K562 (cell line): ENCODE measurements at regions not wholly inside any gene's neighbourhood (a gene's known extent, or its start where the extent isn't known, plus 50 kb on each side); places are given as distances from the start of the nearest gene placed in this dataset.

ENCODE experiments used
- ATAC-seq: fragments of 200-7000 bp; cut with Tn5 transposase; 3 replicates; pipeline ENCODE4 v1.9.1; 2020; ENCODE audit warnings: moderate library complexity
- BruUV-seq: library from RNA; stranded (reverse); fragments of 400-500 nt; replicated peaks from 2 replicates; lab custom pipeline; 2021; lab: Mats Ljungman, UMichigan
- CTCF ChIA-PET: fragments of 300-600 bp; formaldehyde crosslinking; extraction: SDS; loops from one replicate; lab custom pipeline; 2021; ENCODE audit warnings: low intra/inter-chr PET ratio; lab: Yijun Ruan, JAX
- POLR2A ChIA-PET: fragments of 300-600, 350-650 bp; sonication (Branson Sonifier 250); formaldehyde crosslinking; extraction: SDS; loops from one replicate; lab custom pipeline; 2021; ENCODE audit warnings: antibody characterized with exemption, inconsistent platforms; lab: Yijun Ruan, JAX
- DNase-seq, 4 experiments: peaks; one replicate each; pipeline versions ENCODE4 v3.0.0 to v3.0.0-alpha.2; 2011 to 2018; ENCODE audit warnings: low spot score in 3 of 4, mixed read lengths in 3 of 4; ENCODE audit errors: extremely low read depth in 1 of 4
- FAIRE-seq: peaks from 2 replicates; lab custom pipeline; 2011; peaks lifted over from hg19 to GRCh38; lab: Jason Lieb, UNC
- H2AFZ ChIP-seq: 2 replicates; pipeline ENCODE4 v1.6.0; 2011; ENCODE audit warnings: low read depth, low read length, control low read depth, inconsistent platforms
- H3K27ac ChIP-seq: fragments of 200-600 bp; 3 replicates; pipeline ENCODE4 v1.8.0; 2011; ENCODE audit warnings: low read depth, mild to moderate bottlenecking, control low read depth, inconsistent platforms, low read length, moderate library complexity, mixed read lengths; ENCODE audit errors: extremely low read depth
- H3K27me3 ChIP-seq, 2 experiments: fragments of 300-600 bp in 1 of 2; 2 replicates in 1 of 2; 3 replicates in 1 of 2; pipeline versions ENCODE4 v1.6.0 to v1.8.0; 2011; ENCODE audit warnings: inconsistent platforms in 2 of 2, low read length in 2 of 2, mild to moderate bottlenecking in 1 of 2, mixed read lengths in 1 of 2, moderate library complexity in 1 of 2; ENCODE audit not compliant: control insufficient read depth in 2 of 2, insufficient read depth in 2 of 2
- H3K36me3 ChIP-seq: fragments of 300-600 bp; 3 replicates; pipeline ENCODE4 v1.8.0; 2011; ENCODE audit warnings: mild to moderate bottlenecking, low read length, inconsistent platforms; ENCODE audit not compliant: control insufficient read depth, insufficient read depth
- H3K4me1 ChIP-seq, 2 experiments: fragments of 200-600 bp in 1 of 2; replicated peaks in 1 of 2; 2 replicates in 1 of 2; 3 replicates in 1 of 2; pipeline versions ENCODE4 v1.5.1 to v1.8.0; 2011; ENCODE audit warnings: inconsistent platforms in 2 of 2, low read length in 2 of 2, mild to moderate bottlenecking in 1 of 2, mixed read lengths in 1 of 2, moderate library complexity in 1 of 2; ENCODE audit not compliant: control insufficient read depth in 2 of 2, insufficient read depth in 2 of 2
- H3K4me2 ChIP-seq: 2 replicates; pipeline ENCODE4 v1.6.1; 2011; ENCODE audit warnings: low read length, control low read depth, inconsistent platforms, mixed read lengths; ENCODE audit not compliant: insufficient read depth
- H3K4me3 ChIP-seq: fragments of 200-600 bp; sonication (generic), shearing (Covaris generic); 2 replicates; pipeline ENCODE4 v1.5.1; 2016; ENCODE audit warnings: control low read depth, inconsistent platforms
- H3K79me2 ChIP-seq: fragments of 200-600 bp; 3 replicates; pipeline ENCODE4 v1.8.0; 2011; ENCODE audit warnings: low read length, inconsistent platforms; ENCODE audit not compliant: control insufficient read depth, insufficient read depth
- H3K9ac ChIP-seq, 2 experiments: 2 replicates each; pipeline versions ENCODE4 v1.6.0 to v1.6.1; 2011; ENCODE audit warnings: low read depth in 2 of 2, low read length in 2 of 2, control low read depth in 1 of 2, inconsistent platforms in 1 of 2, mild to moderate bottlenecking in 1 of 2, mixed read lengths in 1 of 2; ENCODE audit not compliant: insufficient read depth in 1 of 2
- H3K9me1 ChIP-seq: one replicate; pipeline ENCODE4 v1.6.0; 2011; ENCODE audit warnings: inconsistent platforms, mild to moderate bottlenecking, low read length, moderate library complexity; ENCODE audit not compliant: control insufficient read depth, insufficient read depth
- H3K9me3 ChIP-seq: replicated peaks from 2 replicates; pipeline ENCODE4 v1.5.1; 2011; ENCODE audit warnings: low read depth, low read length, inconsistent platforms; ENCODE audit not compliant: control insufficient read depth, insufficient read depth
- H4K20me1 ChIP-seq: replicated peaks from 2 replicates; pipeline ENCODE4 v1.6.1; 2011; ENCODE audit warnings: low read length, inconsistent platforms, mixed read lengths; ENCODE audit not compliant: control insufficient read depth, insufficient read depth
- MEF2D ChIP-seq: conservative IDR thresholded peaks from 2 replicates; pipeline ENCODE4 v1.6.1; 2016; ENCODE audit warnings: low read depth, missing genetic modification characterization, missing compliant biosample characterization
- WGBS: fragments of 100-300 bp; shearing (Covaris generic); methylation state at CpG from one replicate; pipeline ENCODE4 v1.1.6; 2016; ENCODE audit warnings: low coverage, mixed read lengths; ENCODE audit not compliant: insufficient coverage; ENCODE audit errors: missing lambda C conversion rate; 5-methylcytosine and 5-hydroxymethylcytosine counted together
- in situ Hi-C: fragments of 300-500 bp; cut with MboI; formaldehyde crosslinking; loops from 4 replicates; pipeline ENCODE4 v1.15.0; 2018; ENCODE audit warnings: inconsistent platforms, mixed read lengths
- intact Hi-C: fragments of 100-400 bp; cut with micrococcal nuclease; formaldehyde crosslinking; loops from 2 replicates; pipeline ENCODE4 v1.14.2; 2022
- TF ChIP-seq, protein P1 (sequence below), 3 experiments: IDR thresholded peaks in 2 of 3; conservative IDR thresholded peaks in 1 of 3; 2 replicates each; pipeline ENCODE4 v1.5.1; 2011 to 2012; ENCODE audit warnings: low read length in 3 of 3, mild to moderate bottlenecking in 3 of 3, control low read depth in 2 of 3, improper control_type of control experiment in 1 of 3, inconsistent platforms in 1 of 3, low read depth in 1 of 3, mixed read lengths in 1 of 3, moderate library complexity in 1 of 3; ENCODE audit not compliant: insufficient read depth in 2 of 3

DNA sequence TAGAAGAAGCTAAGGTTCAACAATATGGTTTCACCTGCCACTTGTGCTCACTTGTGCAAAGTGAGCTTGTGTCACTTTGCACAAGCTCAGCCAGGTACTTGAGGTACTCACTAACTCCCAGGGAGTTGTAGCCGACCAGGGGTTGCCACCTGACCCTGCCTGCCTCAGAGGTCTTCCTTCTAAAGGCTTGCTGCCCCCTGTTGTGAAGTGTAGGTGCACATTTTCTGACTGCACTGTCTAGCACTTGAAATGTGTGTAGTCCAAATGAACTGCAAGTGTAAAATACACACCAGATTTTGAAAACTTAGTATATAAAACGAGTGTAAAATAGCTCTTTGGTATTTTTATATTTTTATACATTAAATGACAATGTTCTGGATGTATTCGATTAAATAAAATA, 230.8 kb downstream of the DLEU7 start:
- peak overlapping the region; percentile 80 for H3K27ac ChIP-seq
- peak overlapping the region; percentile 29; the same call in 1 of the 2 replicates for H2AFZ ChIP-seq
- ChIA-PET POLR2A (interaction anchor here (0.5 kb wide), 1 partner anchor 62 kb away, joined by 4 read pairs; no protein-coding TSS in a partner anchor), CTCF (no interaction called here)
- H4K20me1 ChIP-seq: no peaks in the 10 kb centered on the region
- peaks cover 3 to 36% of the 10 kb centered on the region in 2 experiments; a peak in 3 of 5 replicates for H3K4me1 ChIP-seq
- H3K4me2 ChIP-seq: no peak overlapping the region
- FAIRE-seq: peak; percentile 66
- H3K9me3 ChIP-seq: no peaks in the 10 kb centered on the region
- H3K27me3 ChIP-seq: no peaks in the 10 kb centered on the region
- 10% methylated on average over 3 of the region's 3 CpGs for WGBS
- no peak overlapping the region for H3K4me3 ChIP-seq
- TF ChIP-seq, protein P1, sequence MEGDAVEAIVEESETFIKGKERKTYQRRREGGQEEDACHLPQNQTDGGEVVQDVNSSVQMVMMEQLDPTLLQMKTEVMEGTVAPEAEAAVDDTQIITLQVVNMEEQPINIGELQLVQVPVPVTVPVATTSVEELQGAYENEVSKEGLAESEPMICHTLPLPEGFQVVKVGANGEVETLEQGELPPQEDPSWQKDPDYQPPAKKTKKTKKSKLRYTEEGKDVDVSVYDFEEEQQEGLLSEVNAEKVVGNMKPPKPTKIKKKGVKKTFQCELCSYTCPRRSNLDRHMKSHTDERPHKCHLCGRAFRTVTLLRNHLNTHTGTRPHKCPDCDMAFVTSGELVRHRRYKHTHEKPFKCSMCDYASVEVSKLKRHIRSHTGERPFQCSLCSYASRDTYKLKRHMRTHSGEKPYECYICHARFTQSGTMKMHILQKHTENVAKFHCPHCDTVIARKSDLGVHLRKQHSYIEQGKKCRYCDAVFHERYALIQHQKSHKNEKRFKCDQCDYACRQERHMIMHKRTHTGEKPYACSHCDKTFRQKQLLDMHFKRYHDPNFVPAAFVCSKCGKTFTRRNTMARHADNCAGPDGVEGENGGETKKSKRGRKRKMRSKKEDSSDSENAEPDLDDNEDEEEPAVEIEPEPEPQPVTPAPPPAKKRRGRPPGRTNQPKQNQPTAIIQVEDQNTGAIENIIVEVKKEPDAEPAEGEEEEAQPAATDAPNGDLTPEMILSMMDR (IDR thresholded peaks at IDR 0.05 in 2 of 3, conservative IDR thresholded peaks at IDR 0.05 in 1 of 3; ENCODE audit: insufficient read depth in 2 of 3, low read depth in 1 of 3, low read length in 3 of 3): peak in 1 of 3 experiments; percentile 23; a peak in 1 of 6 replicates
- TF ChIP-seq MEF2D (tag): no peak
- DNase-seq: peak in 2 of 4 experiments; percentile 17 to 39
- no peaks in the 10 kb centered on the region for H3K79me2 ChIP-seq
- no peak overlapping the region for H3K9ac ChIP-seq
- no TSS peak for BruUV-seq
- ATAC-seq: peak; percentile 73
- intact Hi-C loops (loop anchor here (5.0 to 10.0 kb wide), 3 partner anchors 100 to 618 kb away; partner anchors contain the start of gene TRIM13), in situ Hi-C loops (no loop called here)
- no peaks in the 10 kb centered on the region for H3K9me1 ChIP-seq
- H3K36me3 ChIP-seq: no peaks in the 10 kb centered on the region
